ENCODE measurements at regions not wholly inside any gene's neighbourhood (a gene's known extent, or its start where the extent isn't known, plus 50 kb on each side); places are given as distances from the start of the nearest gene placed in this dataset.
"Not testable (repeated sequence)": the region's sequence is repeated elsewhere in the genome, so short reads cannot be mapped to it uniquely, and the experiment has no call there.

GRCh38 chr7:84735677-84736076 is 451.2 kb downstream of the SEMA3D start:
- DNase-seq (ENCODE audit: low spot score): no peak

- no peak for DNase-seq (ENCODE audit: low spot score)
Observed at GRCh38 chr7:84735011-84735410, 451.8 kb downstream of the SEMA3D start.

- DNase-seq (ENCODE audit: low spot score): not testable (repeated sequence)
Observed at GRCh38 chr7:84733976-84734375, 452.9 kb downstream of the SEMA3D start.

- not testable (repeated sequence) for DNase-seq (ENCODE audit: low spot score)
Observed at GRCh38 chr7:84730864-84731263, 456.0 kb downstream of the SEMA3D start.

- DNase-seq (ENCODE audit: low spot score): no peak
Observed at GRCh38 chr7:84729284-84729683, 457.6 kb downstream of the SEMA3D start.

GRCh38 chr7:84722734-84723133 is 464.1 kb downstream of the SEMA3D start:
- no peak for DNase-seq (ENCODE audit: low spot score)

GRCh38 chr7:84722086-84722485 is 464.8 kb downstream of the SEMA3D start:
- DNase-seq (ENCODE audit: low spot score): no peak

- no peak for DNase-seq (ENCODE audit: low spot score)
Observed at GRCh38 chr7:84720456-84721097, 466.3 kb downstream of the SEMA3D start.

GRCh38 chr7:84714765-84715164 is 472.1 kb downstream of the SEMA3D start:
- DNase-seq (ENCODE audit: low spot score): no peak

GRCh38 chr7:84712374-84713121 is 474.3 kb downstream of the SEMA3D start:
- no peak for DNase-seq (ENCODE audit: low spot score)

- DNase-seq (ENCODE audit: low spot score): not testable (repeated sequence)
Observed at GRCh38 chr7:84710538-84710937, 476.3 kb downstream of the SEMA3D start.

- peak; percentile 17 for DNase-seq (ENCODE audit: low spot score)
Observed at GRCh38 chr7:84705706-84706105, 481.1 kb downstream of the SEMA3D start.

GRCh38 chr7:84705079-84705478 is 481.8 kb downstream of the SEMA3D start:
- no peak for DNase-seq (ENCODE audit: low spot score)

GRCh38 chr7:84704380-84704779 is 482.5 kb downstream of the SEMA3D start:
- DNase-seq (ENCODE audit: low spot score): peak; percentile 14

- peak; percentile 99 for DNase-seq (ENCODE audit: low spot score)
Observed at GRCh38 chr7:84701524-84702306, 485.1 kb downstream of the SEMA3D start.

GRCh38 chr7:84700563-84701370 is 486.1 kb downstream of the SEMA3D start:
- DNase-seq (ENCODE audit: low spot score): no peak

GRCh38 chr7:84697506-84697905 is 489.4 kb downstream of the SEMA3D start:
- DNase-seq (ENCODE audit: low spot score): peak; percentile 38

- DNase-seq (ENCODE audit: low spot score): no peak
Observed at GRCh38 chr7:84693483-84693882, 493.4 kb downstream of the SEMA3D start.

GRCh38 chr7:84688671-84689070 is 494.1 kb upstream of the SEMA3A start:
- DNase-seq (ENCODE audit: low spot score): no peak

GRCh38 chr7:84686373-84686772 is 491.8 kb upstream of the SEMA3A start:
- no peak for DNase-seq (ENCODE audit: low spot score)

- DNase-seq (ENCODE audit: low spot score): no peak
Observed at GRCh38 chr7:84684836-84685480, 490.4 kb upstream of the SEMA3A start.

Data from H4 (cell line).